Activated CD8-positive, alpha-beta T cell treated with anti-CD3 and anti-CD28 coated beads for 36 hours (primary cell): ENCODE measurements at regions not wholly inside any gene's neighbourhood (a gene's known extent, or its start where the extent isn't known, plus 50 kb on each side); places are given as distances from the start of the nearest gene placed in this dataset.

ENCODE experiments used
- ATAC-seq: fragments of 200-7000 bp; cut with Tn5 transposase; one replicate; pipeline ENCODE4 v1.10.0; 2021; ENCODE audit warnings: mild to moderate bottlenecking, moderate library complexity
- CTCF ChIA-PET: fragments of 350-600 bp; sonication (Branson Sonifier 250); formaldehyde crosslinking; loops from one replicate; lab custom pipeline; 2021; ENCODE audit warnings: antibody characterized with exemption; lab: Charles Lee
- POLR2A ChIA-PET: fragments of 350-600 bp; sonication (Branson Sonifier 250); formaldehyde crosslinking; loops from one replicate; lab custom pipeline; 2021; ENCODE audit warnings: antibody characterized with exemption; lab: Charles Lee
- DNase-seq: peaks from one replicate; pipeline ENCODE4 v3.0.0-alpha.2; 2020
- H3K27ac Mint-ChIP-seq: one replicate; pipeline ENCODE4 v1.8.0; 2021; ENCODE audit warnings: mild to moderate bottlenecking, mixed read lengths
- H3K27me3 Mint-ChIP-seq: one replicate; pipeline ENCODE4 v1.8.0; 2021; ENCODE audit warnings: mixed read lengths
- H3K36me3 Mint-ChIP-seq: one replicate; pipeline ENCODE4 v1.8.0; 2021; ENCODE audit warnings: low read depth, mixed read lengths
- H3K4me1 Mint-ChIP-seq: one replicate; pipeline ENCODE4 v1.8.0; 2021; ENCODE audit warnings: low read depth, mixed read lengths
- H3K4me3 Mint-ChIP-seq: one replicate; pipeline ENCODE4 v1.8.0; 2021; ENCODE audit warnings: mild to moderate bottlenecking, moderate library complexity, mixed read lengths
- H3K9me3 Mint-ChIP-seq: one replicate; pipeline ENCODE4 v1.8.0; 2021; ENCODE audit warnings: mixed read lengths
- intact Hi-C: fragments of 100-400 bp; cut with micrococcal nuclease; formaldehyde crosslinking; loops from one replicate; pipeline ENCODE4 v1.10.0; 2022
- TF ChIP-seq, protein P1 (sequence below): fragments of 200-600 bp; IDR thresholded peaks from one replicate; pipeline ENCODE4 v1.8.0; 2022; ENCODE audit warnings: antibody characterized with exemption, mild to moderate bottlenecking

DNA sequence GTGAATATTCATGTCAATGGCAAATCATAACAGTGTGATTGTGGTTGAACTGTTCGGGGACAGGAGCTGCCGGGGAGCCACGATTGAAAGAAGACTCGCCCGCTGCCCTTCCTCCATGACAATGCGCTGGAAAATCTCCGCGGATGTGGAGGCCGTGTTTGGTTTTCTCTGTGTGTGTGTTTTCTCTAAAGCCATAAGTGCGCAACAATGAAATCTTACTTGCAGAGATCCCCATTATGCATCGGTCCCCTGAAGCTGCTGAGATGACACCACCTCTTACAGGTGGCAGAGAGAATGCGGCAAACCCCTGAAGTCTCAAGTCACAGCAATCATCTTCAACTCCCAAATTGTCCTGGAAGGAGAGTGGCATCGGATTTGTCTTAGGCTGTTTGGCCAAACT lies 442.3 kb upstream of the MKI67 start:
- H3K27ac Mint-ChIP-seq: no peak overlapping the region
- DNase-seq (no peak), ATAC-seq (no peak)
- H3K4me1 Mint-ChIP-seq: no peaks in the 10 kb centered on the region
- intact Hi-C loops: no loop called here
- H3K27me3 Mint-ChIP-seq: no peaks in the 10 kb centered on the region
- no peaks in the 10 kb centered on the region for H3K9me3 Mint-ChIP-seq
- H3K36me3 Mint-ChIP-seq: no peaks in the 10 kb centered on the region
- ChIA-PET POLR2A (no interaction called here), CTCF (no interaction called here)
- H3K4me3 Mint-ChIP-seq: no peak overlapping the region
- TF ChIP-seq, protein P1, sequence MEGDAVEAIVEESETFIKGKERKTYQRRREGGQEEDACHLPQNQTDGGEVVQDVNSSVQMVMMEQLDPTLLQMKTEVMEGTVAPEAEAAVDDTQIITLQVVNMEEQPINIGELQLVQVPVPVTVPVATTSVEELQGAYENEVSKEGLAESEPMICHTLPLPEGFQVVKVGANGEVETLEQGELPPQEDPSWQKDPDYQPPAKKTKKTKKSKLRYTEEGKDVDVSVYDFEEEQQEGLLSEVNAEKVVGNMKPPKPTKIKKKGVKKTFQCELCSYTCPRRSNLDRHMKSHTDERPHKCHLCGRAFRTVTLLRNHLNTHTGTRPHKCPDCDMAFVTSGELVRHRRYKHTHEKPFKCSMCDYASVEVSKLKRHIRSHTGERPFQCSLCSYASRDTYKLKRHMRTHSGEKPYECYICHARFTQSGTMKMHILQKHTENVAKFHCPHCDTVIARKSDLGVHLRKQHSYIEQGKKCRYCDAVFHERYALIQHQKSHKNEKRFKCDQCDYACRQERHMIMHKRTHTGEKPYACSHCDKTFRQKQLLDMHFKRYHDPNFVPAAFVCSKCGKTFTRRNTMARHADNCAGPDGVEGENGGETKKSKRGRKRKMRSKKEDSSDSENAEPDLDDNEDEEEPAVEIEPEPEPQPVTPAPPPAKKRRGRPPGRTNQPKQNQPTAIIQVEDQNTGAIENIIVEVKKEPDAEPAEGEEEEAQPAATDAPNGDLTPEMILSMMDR: no peak

DNA sequence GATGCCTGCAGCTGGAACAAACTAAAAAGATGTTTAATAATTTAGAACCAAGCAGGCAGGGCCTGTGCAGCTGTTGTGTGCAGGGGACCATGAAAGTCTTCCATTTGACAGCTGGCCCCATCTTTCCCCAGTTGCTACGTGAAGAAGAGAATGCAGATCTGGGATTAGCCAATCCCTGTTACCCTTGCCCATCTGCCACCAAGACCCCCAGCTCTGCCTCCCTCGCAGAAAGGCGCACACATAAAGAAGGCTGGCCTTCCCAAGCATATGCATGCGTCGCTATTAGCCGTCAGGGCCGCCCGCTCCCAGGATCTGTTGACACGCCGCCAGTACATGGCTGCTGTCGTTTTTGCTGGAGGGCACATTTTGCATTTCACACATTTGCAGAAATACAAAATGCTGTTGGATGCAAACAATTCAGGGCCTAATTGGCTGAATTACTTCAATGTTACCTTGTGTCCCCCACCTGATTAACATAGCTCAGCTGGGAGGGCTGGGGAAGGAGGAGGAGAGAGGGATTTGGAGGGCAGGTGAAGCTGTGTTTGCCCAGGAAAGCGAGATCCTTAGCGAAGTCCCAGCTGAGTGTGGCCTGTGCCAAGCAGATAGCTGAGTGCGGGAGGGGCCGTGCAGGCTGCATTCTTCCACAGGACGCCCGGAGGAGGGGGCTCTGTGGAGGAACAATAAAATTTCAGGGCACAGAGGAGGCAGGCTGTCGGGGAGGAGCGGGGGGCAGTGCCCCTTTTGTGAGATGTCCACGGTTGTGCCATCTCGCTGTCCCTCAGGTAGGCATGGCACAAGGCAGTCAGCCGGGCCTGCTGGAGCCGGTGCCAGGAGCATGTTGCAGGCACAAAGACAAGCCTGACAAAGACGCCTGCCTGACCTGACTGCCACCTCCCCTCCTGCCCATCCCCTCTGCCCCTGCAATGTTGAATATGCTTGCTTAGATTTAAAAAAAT lies 443.0 kb upstream of the MKI67 start:
- ATAC-seq: no peak
- Mint-ChIP-seq H3K4me1 (no peaks in the 10 kb centered on the region), H3K9me3 (no peaks in the 10 kb centered on the region), H3K4me3 (no peak overlapping the region), H3K36me3 (no peaks in the 10 kb centered on the region), H3K27ac (no peak overlapping the region), H3K27me3 (no peaks in the 10 kb centered on the region)
- CTCF ChIA-PET: no interaction called here
- DNase-seq: no peak
- TF ChIP-seq, protein P1: no peak
- intact Hi-C loops: no loop called here
- POLR2A ChIA-PET: no interaction called here

DNA sequence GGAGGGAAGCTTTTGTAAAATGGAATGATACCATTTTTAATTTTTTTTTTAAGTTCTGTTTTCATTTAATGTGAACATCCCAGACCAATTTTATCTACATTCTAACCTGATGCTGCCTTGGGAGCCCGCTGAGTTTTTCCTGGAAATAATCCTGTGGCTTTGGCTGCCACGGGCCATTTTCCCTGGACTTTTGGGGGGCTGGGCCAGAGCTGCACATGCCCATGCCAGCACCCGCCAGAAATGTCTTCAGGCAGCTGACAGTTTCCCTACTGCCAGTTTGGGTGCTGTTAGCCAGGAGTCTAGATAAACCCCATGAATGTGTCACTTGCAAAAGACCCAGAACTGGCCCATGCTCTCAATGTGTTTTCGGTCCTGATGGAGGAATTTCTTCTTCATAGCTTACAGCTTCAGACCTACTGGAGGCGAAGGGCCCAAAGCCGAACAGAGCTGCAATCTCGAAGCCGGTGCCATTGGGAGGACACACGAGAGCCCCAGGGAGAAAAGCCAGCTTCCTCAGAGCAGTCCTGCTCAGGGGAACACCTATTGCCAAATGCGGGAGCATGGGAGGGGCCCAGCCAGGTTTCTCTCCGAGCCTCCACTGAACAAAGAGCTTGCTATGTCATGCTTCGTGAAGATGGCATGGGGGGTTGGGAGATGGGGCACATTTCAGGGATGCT lies 444.2 kb upstream of the MKI67 start:
- no peak for ATAC-seq
- Mint-ChIP-seq H3K36me3 (no peaks in the 10 kb centered on the region), H3K27ac (no peak overlapping the region), H3K27me3 (no peaks in the 10 kb centered on the region), H3K4me1 (no peaks in the 10 kb centered on the region), H3K9me3 (no peaks in the 10 kb centered on the region), H3K4me3 (no peak overlapping the region)
- TF ChIP-seq, protein P1: no peak
- intact Hi-C loops: no loop called here
- no peak for DNase-seq
- POLR2A ChIA-PET: no interaction called here
- CTCF ChIA-PET: no interaction called here

DNA sequence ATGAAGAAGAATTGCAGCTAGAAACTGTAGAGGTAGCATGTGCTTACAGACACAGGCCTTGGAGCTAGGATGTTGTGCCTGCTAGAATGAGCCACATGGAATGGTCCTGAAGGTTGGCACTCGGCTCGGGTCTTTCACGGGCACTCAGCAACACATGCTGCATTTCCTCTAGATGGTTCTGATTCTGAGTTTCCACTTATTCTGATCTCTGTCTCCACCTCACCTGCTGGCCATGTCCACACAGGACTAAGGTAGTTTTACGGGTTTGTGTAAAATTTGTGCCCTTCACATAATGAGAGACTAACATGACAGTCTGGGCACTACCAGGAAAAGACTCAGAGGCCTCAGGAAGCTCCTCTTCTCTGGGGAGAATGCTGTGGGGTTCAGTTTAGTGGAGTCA lies 444.8 kb upstream of the MKI67 start:
- Mint-ChIP-seq H3K4me3 (no peak overlapping the region), H3K27me3 (no peaks in the 10 kb centered on the region), H3K36me3 (no peaks in the 10 kb centered on the region), H3K4me1 (no peaks in the 10 kb centered on the region), H3K9me3 (no peaks in the 10 kb centered on the region), H3K27ac (no peak overlapping the region)
- ChIA-PET POLR2A (no interaction called here), CTCF (no interaction called here)
- no peak for ATAC-seq
- intact Hi-C loops: no loop called here
- TF ChIP-seq, protein P1: no peak
- no peak for DNase-seq

DNA sequence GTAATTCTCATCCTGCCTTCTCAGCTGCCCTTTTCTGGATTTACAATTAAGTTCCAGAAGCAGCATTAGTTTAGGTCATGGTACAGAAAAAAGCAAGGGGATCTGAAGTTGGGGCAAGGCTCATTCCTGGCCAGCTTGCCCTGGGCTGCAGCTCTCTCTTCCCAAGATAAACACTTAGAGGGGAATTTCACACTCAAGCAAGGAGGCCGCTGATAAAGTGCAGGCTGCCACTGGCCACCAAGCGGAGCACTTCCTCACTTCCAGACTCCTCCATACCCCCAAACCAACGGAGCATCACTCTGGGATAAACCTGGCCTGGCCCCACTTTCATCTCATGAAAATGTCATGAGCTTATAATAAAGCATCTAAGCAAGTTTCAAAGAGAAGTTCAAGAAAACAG lies 445.5 kb upstream of the MKI67 start:
- ATAC-seq (no peak), DNase-seq (no peak)
- Mint-ChIP-seq H3K9me3 (no peaks in the 10 kb centered on the region), H3K4me1 (no peaks in the 10 kb centered on the region), H3K27me3 (no peaks in the 10 kb centered on the region), H3K36me3 (no peaks in the 10 kb centered on the region), H3K27ac (no peak overlapping the region), H3K4me3 (no peak overlapping the region)
- TF ChIP-seq, protein P1: no peak
- intact Hi-C loops: no loop called here
- POLR2A ChIA-PET: no interaction called here
- CTCF ChIA-PET: no interaction called here
